Cardiac muscle cell (in vitro differentiated cells and primary cell): ENCODE measurements at regions not wholly inside any gene's neighbourhood (a gene's known extent, or its start where the extent isn't known, plus 50 kb on each side); places are given as distances from the start of the nearest gene placed in this dataset.

Source experiments
- DNase-seq, 2 donors: peaks; one replicate each; pipeline versions ENCODE4 v3.0.0 to v3.0.0-alpha.2; 2010 to 2017; ENCODE audit warnings: low read depth in 1 of 2, low spot score in 1 of 2
- H3K27ac ChIP-seq: fragments of 200-600 bp; sonication (generic); 2 replicates; pipeline ENCODE4 v1.5.1; 2016
- H3K27me3 ChIP-seq: fragments of 200-600 bp; sonication (generic); 2 replicates; pipeline ENCODE4 v1.6.0; 2016; ENCODE audit warnings: control low read depth
- H3K36me3 ChIP-seq: fragments of 200-600 bp; sonication (generic); 2 replicates; pipeline ENCODE4 v1.5.1; 2016; ENCODE audit warnings: control low read depth
- H3K4me1 ChIP-seq: fragments of 200-600 bp; sonication (generic); 2 replicates; pipeline ENCODE4 v1.8.1; 2017; ENCODE audit warnings: low read depth, mild to moderate bottlenecking, mixed run types
- H3K4me3 ChIP-seq: fragments of 200-600 bp; sonication (generic); 2 replicates; pipeline ENCODE4 v1.5.1; 2016; ENCODE audit warnings: mild to moderate bottlenecking
- H3K9me3 ChIP-seq: fragments of 200-600 bp; sonication (generic); 2 replicates; pipeline ENCODE4 v1.5.1; 2017; ENCODE audit warnings: low read depth, mild to moderate bottlenecking, control low read depth
- CTCF ChIP-seq: IDR thresholded peaks from 2 replicates; pipeline ENCODE4 v1.5.1; 2012; ENCODE audit warnings: low read depth, mild to moderate bottlenecking, low read length

- Histone ChIP-seq H3K27me3 (no peaks in the 10 kb centered on the region), H3K4me3 (no peak overlapping the region), H3K9me3 (no peaks in the 10 kb centered on the region), H3K27ac (no peak overlapping the region), H3K4me1 (no peaks in the 10 kb centered on the region), H3K36me3 (no peaks in the 10 kb centered on the region)
- no peak for TF ChIP-seq CTCF
- DNase-seq = no peak
These were observed 122.4 kb downstream of the TES start for GRCh38 chr7:116332766-116333165.

- H3K4me1 ChIP-seq = peaks cover 5% of the 10 kb centered on the region
- H3K27ac ChIP-seq = no peak overlapping the region
- no peaks in the 10 kb centered on the region for H3K27me3 ChIP-seq
- H3K9me3 ChIP-seq = no peaks in the 10 kb centered on the region
- no peak overlapping the region for H3K4me3 ChIP-seq
- no peak for DNase-seq
- H3K36me3 ChIP-seq = no peaks in the 10 kb centered on the region
- TF ChIP-seq CTCF = no peak
These were observed 124.2 kb downstream of the TES start for GRCh38 chr7:116334555-116334954.

- H3K4me3 ChIP-seq = no peak overlapping the region
- no peak overlapping the region for H3K27ac ChIP-seq
- no peak for TF ChIP-seq CTCF
- H3K36me3 ChIP-seq = no peaks in the 10 kb centered on the region
- peaks cover 13% of the 10 kb centered on the region for H3K4me1 ChIP-seq
- H3K9me3 ChIP-seq = no peaks in the 10 kb centered on the region
- no peak for DNase-seq
- no peaks in the 10 kb centered on the region for H3K27me3 ChIP-seq
These were observed 126.7 kb downstream of the TES start for GRCh38 chr7:116337018-116337417.

GRCh38 chr7:116337800-116338199 is 127.5 kb downstream of the TES start:
- Histone ChIP-seq H3K27ac (no peak overlapping the region), H3K36me3 (no peaks in the 10 kb centered on the region), H3K9me3 (no peaks in the 10 kb centered on the region), H3K4me1 (peaks cover 13% of the 10 kb centered on the region), H3K4me3 (no peak overlapping the region), H3K27me3 (no peaks in the 10 kb centered on the region)
- DNase-seq = no peak
- no peak for TF ChIP-seq CTCF

GRCh38 chr7:116339564-116339963 is 129.2 kb downstream of the TES start:
- Histone ChIP-seq H3K36me3 (no peaks in the 10 kb centered on the region), H3K4me3 (no peak overlapping the region), H3K27me3 (no peaks in the 10 kb centered on the region), H3K27ac (no peak overlapping the region), H3K9me3 (no peaks in the 10 kb centered on the region), H3K4me1 (peaks cover 13% of the 10 kb centered on the region)
- DNase-seq = peak in 1 of 2 donors; percentile 13
- TF ChIP-seq CTCF = no peak
